HG03175 (cell line): ENCODE measurements at regions not wholly inside any gene's neighbourhood (a gene's known extent, or its start where the extent isn't known, plus 50 kb on each side); places are given as distances from the start of the nearest gene placed in this dataset.

Experiments used
- ATAC-seq: cut with Tn5 transposase; IDR thresholded peaks from one replicate; pipeline ENCODE4 v1.9.1; 2021; ENCODE audit warnings: mild to moderate bottlenecking, moderate library complexity; ENCODE audit not compliant: unreplicated experiment

DNA sequence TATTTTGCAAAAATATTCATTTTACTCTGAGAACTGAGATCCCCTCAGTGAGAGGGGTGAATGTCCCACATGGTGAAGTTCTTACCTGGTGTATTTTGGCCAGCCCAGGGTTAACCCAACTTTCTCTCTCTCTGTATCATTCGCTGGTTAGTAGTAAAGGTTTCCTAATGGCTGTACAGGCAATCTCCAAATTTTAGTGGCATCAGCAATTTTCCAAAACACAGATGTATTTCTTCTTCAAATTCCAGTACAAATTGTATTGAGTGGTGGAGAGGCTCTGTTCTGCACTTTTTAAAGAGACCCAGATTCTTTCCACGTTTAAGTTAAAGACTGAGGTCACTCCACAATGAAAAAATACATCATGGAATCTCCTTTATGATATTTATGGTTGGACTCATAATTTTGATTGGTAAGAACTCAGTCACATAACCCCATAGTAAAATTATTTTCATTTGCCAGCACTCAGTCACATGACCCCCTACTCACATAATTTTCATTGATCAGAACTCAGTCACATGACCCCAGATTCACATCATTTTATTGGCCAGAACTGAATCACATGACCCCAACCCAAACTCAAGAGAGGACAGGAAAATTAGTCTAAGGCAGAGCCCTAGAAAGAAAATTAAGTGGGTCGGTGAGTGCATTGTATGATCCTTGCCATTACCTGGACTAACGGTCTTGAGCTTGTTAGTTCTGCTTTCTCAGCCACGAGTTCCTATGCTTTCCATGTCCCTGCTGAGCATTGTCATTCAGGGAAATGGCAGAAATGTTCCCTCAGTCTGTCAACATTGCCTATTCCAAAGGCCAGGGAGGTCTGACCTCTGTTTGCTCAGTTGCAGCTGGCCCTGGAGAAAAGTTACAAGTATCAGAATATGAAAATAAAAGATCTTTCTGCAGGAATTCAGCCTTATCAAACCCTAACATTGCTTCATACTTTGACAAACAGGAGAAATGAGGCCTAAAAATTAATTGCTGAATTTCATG is 1536.2 kb downstream of the AACS start:
- no peak for ATAC-seq

DNA sequence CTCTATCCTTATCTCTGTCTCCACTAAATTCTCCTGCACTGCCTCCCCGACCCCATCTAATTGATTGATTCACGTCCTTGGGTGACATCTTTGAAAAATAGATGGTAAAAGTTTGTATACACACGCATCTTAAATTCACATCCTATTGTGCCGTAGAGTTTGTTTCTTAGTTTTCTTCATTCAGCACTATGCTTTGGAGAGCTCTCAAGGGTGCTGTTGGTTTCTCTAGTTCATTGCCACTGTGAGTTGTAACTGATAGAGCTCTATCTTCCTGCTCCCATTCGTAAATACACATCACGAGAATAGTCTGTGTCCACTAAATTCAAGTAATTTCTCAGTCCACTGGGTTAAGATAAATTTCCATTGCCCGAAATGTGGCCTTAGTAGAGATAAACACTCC is 1537.4 kb downstream of the AACS start:
- no peak for ATAC-seq

DNA sequence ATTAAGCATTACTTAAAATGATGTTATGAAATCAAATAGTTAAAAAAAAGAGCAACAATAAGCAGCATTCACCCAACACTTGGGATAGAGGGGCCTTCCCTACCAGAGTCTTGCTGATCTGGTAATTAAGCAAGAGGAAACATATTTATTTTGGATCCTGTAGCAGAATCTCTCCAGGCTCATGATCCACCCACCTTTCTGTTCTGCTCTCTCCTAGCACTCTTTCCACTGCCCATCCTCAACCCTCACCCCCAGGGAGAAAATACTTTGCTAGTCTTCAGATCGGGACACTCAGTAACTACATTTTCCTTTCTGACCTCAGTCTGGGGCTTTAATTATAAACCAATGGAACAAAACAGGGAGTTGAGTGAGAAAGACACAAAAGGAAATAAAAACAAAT is 1541.9 kb downstream of the AACS start:
- ATAC-seq: no peak

DNA sequence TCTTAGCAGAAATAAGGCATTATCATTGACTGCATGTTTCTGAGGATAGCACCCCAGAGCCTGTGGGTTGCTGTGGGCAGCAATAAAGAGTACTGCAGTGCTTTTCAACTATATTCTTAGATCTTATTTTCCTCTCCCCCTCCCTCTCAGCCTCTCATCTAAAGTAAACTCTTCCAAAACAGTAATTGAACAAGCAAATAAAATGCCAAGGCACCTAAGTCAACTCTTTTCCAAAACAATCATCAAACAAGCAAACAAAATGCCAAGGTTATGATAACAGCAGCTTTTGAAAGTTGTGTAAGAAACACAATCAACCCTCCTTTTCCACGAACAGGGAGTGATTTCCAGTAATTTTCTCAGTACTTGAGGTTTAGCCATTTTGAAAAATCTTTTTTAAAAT is 1542.6 kb downstream of the AACS start:
- ATAC-seq: no peak

DNA sequence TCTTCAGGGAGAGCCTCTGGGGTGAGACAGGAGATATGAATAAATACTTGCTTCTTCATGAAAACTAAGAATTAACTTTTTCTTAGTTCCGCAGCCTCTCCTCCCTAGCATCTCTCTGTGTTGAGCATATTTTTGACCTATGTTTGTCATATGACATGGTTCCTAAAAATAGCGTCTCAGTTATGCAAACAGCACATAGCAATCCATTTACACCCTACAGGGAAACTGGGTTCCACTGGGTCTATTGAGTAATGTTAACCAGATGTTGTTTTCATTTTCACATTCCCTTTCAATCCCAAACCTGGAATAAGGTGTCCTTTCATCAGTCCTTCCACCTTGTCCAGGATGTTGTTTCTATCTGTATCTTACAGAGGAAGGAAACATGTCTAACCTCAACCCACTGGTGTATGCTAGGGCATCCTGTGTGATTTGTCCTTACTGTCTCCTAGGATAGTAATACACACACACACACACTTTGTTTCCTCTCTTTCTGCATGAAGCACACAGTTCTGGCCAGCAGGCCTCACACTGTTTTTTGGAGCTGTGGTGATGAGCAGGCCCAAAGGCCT is 1543.5 kb downstream of the AACS start:
- ATAC-seq: no peak

DNA sequence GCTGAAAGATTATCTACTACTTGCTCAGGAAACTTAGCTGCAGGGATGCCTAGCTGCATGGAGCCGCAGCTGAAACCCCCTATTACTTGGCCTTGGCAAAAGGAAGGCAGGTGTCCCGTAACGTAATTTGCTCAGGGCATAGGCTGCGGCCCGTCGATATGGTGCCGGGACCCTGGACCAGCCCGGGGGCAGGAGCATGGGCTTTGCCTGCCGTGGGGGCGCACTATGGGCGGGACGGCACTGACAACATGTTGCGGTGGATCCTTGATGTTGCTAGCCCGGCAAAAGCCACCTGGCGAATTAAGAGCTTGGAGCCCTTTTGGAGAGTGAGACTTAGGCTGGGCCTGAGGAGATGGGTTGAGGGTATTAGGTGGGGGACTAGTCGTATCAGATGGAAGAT is 1551.2 kb downstream of the AACS start:
- ATAC-seq: no peak

DNA sequence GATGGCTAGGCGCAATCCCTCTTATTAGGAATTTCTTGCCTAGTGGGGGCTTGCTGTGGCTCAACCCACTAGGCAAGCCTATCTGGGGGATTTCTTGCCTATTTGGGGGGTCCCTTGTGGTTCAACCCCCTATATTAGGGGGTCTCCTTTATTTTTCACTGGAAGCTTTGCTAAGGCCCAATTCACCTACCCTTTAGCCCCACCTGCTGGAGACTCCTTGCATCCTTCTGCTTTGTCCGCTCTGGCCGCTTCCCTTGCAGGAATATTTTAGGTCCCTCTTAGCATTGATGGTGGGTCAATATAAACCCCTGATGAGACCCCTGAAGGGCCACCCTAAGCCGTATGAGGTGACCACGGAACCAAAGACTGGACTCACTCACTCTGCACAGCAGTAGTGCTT is 1552.1 kb downstream of the AACS start:
- ATAC-seq: no peak

DNA sequence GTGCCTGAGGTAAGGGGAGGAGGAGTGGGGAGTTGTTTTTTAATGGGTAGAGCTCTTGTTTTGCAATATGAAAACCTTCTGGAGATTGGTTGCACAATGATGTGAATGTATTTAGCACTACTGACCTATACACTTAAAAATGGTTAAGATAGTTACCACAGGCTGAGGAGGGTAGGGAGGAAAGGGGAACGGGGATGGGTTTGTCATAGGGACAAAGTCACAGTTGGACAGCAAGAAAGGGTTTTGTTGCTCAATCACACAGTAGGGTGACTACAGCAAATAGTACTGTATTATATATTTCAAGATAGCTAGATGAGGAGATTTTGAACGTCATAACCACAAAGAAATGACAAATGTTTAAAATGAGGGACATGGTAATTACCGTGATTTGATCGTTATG is 1562.4 kb downstream of the AACS start:
- ATAC-seq: no peak

DNA sequence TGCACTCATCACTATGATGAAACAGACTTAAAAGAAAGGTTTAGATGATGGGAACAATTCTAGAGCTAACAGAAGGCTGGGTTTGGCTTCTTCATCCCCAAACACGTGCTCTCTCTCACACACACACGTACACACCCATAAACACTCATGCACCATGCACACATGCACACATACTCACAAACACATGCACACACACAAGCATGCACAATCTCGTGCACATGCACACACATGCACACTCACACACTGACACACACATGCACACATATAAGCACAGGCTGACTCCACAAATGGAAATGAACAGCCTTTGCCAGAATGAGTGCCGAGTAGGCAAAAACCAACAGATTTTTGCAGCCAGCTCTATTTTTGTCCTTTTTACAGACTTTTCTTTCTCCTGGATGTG is 1571.6 kb downstream of the AACS start:
- ATAC-seq: no peak

GRCh38 chr12:126644236-126645020 is 1579.2 kb downstream of the AACS start:
- ATAC-seq: no peak

DNA sequence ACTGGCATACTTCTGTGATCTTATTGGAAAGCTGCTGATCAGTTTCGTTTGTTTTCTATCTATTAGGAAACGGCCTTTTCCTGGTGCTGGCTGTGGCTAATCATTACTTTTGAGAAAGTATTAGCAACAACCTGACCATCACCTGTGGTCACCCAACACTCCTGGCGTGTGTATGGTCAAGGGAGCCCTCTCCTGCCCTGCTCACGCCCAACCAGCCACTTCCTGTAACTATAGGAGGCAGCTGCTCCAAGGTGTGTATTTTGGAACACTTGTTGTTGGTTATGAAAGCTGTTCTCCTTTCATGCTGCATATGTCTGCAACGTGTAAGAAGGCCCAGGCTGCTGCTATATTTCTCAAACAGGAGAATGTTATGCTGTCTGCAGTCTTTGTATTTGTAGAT is 1582.8 kb downstream of the AACS start:
- ATAC-seq: no peak

- no peak for ATAC-seq
Observed at GRCh38 chr12:126651133-126651532, 1585.9 kb downstream of the AACS start.

- no peak for ATAC-seq
Observed at GRCh38 chr12:126663304-126664094, 1598.3 kb downstream of the AACS start.

DNA sequence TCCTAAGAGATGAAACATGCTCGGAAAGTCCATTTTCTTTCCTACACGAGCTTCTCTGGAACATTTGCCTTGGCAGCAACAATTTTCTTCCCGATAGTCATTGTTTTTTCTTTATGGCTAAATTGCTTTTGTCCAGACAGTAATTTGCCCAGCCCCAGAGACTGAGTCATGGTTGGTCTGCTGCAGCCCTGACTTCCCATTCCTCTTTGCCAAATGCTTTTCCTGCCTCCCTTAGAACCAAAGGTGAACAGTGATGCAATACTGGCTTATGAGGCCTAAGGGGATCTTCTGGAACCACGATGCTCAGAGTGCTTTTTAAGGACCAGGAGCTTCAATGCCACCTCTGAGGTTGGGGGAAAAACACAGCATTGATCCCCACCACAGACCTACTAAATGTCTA is 1599.6 kb upstream of the TMEM132C start:
- no peak for ATAC-seq

GRCh38 chr12:126668538-126668937 is 1598.4 kb upstream of the TMEM132C start:
- ATAC-seq: no peak

DNA sequence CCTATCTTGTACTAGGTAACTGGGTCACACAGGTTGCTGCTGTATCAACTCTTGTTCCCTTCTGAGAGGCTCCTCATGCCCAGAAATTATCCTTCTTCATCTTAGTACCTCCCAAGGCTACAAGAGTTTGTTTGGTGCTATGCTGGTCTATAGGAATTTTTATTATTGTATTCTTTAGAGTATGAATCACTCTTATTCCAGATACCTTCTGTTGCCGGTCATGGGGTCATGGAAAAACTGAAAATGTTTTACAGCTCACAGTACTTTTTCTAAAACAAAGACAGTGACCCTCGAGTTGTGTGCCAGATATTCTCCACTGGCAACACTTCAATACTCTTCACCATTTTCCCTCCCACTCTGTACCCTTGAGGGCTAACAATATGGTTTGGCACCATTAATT is 1598.0 kb upstream of the TMEM132C start:
- ATAC-seq: no peak

GRCh38 chr12:126676434-126676833 is 1590.5 kb upstream of the TMEM132C start:
- ATAC-seq: no peak

DNA sequence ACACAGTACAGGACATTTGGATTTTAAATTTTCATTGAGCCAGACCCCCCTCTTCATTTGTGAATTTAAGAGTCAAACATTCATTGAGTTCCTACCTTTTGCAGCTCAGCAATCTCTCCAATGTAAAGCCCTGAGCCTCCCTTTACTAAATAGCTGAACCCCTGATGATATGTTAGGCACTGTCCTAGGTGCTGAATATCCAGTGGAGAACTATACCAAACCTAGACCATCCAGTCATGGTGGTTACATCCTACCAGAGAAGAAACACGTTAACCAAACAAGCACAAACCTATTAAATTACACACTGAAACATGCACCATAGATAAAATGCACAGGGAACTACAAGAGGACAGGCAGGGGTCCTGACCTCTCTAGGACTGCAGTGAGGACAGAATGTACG is 1585.3 kb upstream of the TMEM132C start:
- ATAC-seq: no peak

- ATAC-seq: no peak
Observed at GRCh38 chr12:126684703-126685102, 1582.3 kb upstream of the TMEM132C start.

GRCh38 chr12:126685636-126686035 is 1581.3 kb upstream of the TMEM132C start:
- no peak for ATAC-seq

- no peak for ATAC-seq
Observed at GRCh38 chr12:126688556-126688955, 1578.4 kb upstream of the TMEM132C start.
